ENCODE measurements at regions not wholly inside any gene's neighbourhood (a gene's known extent, or its start where the extent isn't known, plus 50 kb on each side); places are given as distances from the start of the nearest gene placed in this dataset.

DNA sequence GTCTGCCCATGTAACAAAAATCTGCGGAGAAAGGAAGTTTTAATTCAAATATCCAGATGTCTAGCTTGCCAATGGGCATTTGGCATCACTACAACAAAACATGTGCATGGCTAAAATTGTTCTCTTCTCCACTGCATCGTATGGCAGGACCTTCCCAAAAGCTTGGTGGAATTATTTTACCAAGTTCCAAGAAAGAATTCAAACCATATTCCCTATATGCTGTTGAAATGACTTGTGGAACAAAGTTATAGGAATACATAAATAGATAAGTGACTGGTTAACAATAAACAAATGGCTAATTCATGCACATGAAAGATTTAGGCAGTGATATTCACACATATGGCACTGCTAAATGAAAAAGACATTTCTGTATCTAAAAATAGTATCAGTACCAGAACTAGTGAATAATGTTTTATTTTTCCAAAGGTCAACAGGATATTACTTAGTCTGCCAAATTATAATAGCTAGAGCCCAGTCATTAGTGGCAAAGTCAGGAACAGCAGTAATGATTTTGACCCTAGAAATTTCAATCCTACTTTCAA, 425.4 kb upstream of the VRK2 start:
- DNase-seq: no peak
- no peaks in the 10 kb centered on the region for H3K4me1 ChIP-seq (ENCODE audit: insufficient read depth)
- no peak overlapping the region for H3K27ac ChIP-seq
- H3K27me3 ChIP-seq: no peaks in the 10 kb centered on the region
- no peaks in the 10 kb centered on the region for H3K9me3 ChIP-seq
- WGBS, 3 donors: 25 to 68% (median 50%) methylated on average over 2 of the region's 2 CpGs
- H3K4me3 ChIP-seq: no peak overlapping the region
- H3K36me3 ChIP-seq: no peaks in the 10 kb centered on the region
- TF ChIP-seq POLR2A (IDR thresholded peaks at IDR 0.05): no peak
- TF ChIP-seq, protein P1, sequence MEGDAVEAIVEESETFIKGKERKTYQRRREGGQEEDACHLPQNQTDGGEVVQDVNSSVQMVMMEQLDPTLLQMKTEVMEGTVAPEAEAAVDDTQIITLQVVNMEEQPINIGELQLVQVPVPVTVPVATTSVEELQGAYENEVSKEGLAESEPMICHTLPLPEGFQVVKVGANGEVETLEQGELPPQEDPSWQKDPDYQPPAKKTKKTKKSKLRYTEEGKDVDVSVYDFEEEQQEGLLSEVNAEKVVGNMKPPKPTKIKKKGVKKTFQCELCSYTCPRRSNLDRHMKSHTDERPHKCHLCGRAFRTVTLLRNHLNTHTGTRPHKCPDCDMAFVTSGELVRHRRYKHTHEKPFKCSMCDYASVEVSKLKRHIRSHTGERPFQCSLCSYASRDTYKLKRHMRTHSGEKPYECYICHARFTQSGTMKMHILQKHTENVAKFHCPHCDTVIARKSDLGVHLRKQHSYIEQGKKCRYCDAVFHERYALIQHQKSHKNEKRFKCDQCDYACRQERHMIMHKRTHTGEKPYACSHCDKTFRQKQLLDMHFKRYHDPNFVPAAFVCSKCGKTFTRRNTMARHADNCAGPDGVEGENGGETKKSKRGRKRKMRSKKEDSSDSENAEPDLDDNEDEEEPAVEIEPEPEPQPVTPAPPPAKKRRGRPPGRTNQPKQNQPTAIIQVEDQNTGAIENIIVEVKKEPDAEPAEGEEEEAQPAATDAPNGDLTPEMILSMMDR (IDR thresholded peaks at IDR 0.05): no peak
- no peak for TF ChIP-seq EP300 (IDR thresholded peaks at IDR 0.05)
- intact Hi-C loops (cut with DNase I): no loop called here

GRCh38 chr2:57622009-57622408, 424.6 kb upstream of the VRK2 start:
- 64 to 71% (median 70%) methylated on average over 1 of the region's 1 CpG for WGBS, 3 donors
- intact Hi-C loops (cut with DNase I): no loop called here
- Histone ChIP-seq H3K27ac (no peak overlapping the region), H3K27me3 (no peaks in the 10 kb centered on the region), H3K36me3 (no peaks in the 10 kb centered on the region), H3K4me3 (no peak overlapping the region), H3K9me3 (no peaks in the 10 kb centered on the region), H3K4me1 (ENCODE audit: insufficient read depth) (no peaks in the 10 kb centered on the region)
- no peak for DNase-seq
- no peak for TF ChIP-seq EP300 (IDR thresholded peaks at IDR 0.05)

- intact Hi-C loops (cut with DNase I): no loop called here
- Histone ChIP-seq H3K9me3 (no peaks in the 10 kb centered on the region), H3K27me3 (no peaks in the 10 kb centered on the region), H3K36me3 (no peaks in the 10 kb centered on the region), H3K27ac (no peak overlapping the region), H3K4me1 (ENCODE audit: insufficient read depth) (no peaks in the 10 kb centered on the region), H3K4me3 (no peak overlapping the region)
- TF ChIP-seq, protein P1 (IDR thresholded peaks at IDR 0.05): no peak
- TF ChIP-seq POLR2A (IDR thresholded peaks at IDR 0.05) (no peak), EP300 (IDR thresholded peaks at IDR 0.05) (no peak)
- WGBS, 3 donors: 84 to 90% (median 88%) methylated on average over 3 of the region's 3 CpGs
- DNase-seq: no peak
Observed at GRCh38 chr2:57656198-57656597, 390.4 kb upstream of the VRK2 start.

DNA sequence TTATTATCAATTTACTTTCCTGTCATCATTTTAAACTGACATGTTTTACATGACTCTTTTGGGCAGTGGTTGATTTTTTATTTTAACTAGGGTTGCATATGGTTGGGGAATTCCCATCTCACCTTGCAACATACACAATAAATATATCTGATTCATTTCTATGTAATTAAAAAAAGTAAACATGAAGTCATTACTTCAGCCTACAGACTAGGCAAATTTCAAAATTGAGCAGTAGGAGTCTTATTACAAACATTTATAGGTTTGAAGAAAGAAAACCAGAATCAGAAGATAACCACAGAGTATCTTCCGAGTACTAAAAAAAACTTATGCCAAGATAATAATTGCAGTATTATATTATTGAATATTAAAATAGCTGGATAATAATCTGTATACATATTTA, 377.0 kb upstream of the VRK2 start:
- intact Hi-C loops (cut with DNase I): no loop called here
- no peak for DNase-seq
- Histone ChIP-seq H3K27ac (no peak overlapping the region), H3K9me3 (no peaks in the 10 kb centered on the region), H3K36me3 (no peaks in the 10 kb centered on the region), H3K4me3 (no peak overlapping the region), H3K27me3 (no peaks in the 10 kb centered on the region), H3K4me1 (ENCODE audit: insufficient read depth) (no peaks in the 10 kb centered on the region)
- WGBS, 3 donors: 36 to 92% (median 80%) methylated on average over 1 of the region's 1 CpG
- TF ChIP-seq, protein P1 (IDR thresholded peaks at IDR 0.05): no peak
- TF ChIP-seq EP300 (IDR thresholded peaks at IDR 0.05) (no peak), POLR2A (IDR thresholded peaks at IDR 0.05) (no peak)

DNA sequence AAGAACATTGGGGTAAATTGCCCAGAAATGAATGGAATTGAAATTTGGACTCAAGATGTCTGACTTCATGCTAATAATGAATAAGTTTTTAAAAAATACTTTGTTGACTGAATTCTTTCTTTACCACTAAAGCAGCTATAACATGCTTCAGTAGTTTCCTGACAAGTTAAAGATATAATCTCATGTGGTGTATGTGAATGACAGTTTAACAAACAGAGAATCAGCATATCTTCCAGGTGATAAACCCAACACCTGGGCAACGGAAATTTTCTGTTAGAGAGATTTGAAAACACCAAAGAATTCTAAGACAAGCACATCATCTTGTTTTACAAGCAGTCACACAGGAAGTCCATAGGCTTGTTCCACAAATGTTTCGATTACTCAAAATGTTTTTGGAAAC, 372.6 kb upstream of the VRK2 start:
- intact Hi-C loops (cut with DNase I): no loop called here
- DNase-seq: no peak
- no peak overlapping the region for H3K4me3 ChIP-seq
- no peaks in the 10 kb centered on the region for H3K9me3 ChIP-seq
- no peak overlapping the region for H3K27ac ChIP-seq
- no peaks in the 10 kb centered on the region for H3K4me1 ChIP-seq (ENCODE audit: insufficient read depth)
- no peaks in the 10 kb centered on the region for H3K27me3 ChIP-seq
- TF ChIP-seq, protein P1 (IDR thresholded peaks at IDR 0.05): no peak
- H3K36me3 ChIP-seq: no peaks in the 10 kb centered on the region
- WGBS, 3 donors: 34 to 43% (median 42%) methylated on average over 2 of the region's 2 CpGs

Measured in ovary (tissue), 7 donors.